ENCODE measurements at regions not wholly inside any gene's neighbourhood (a gene's known extent, or its start where the extent isn't known, plus 50 kb on each side); places are given as distances from the start of the nearest gene placed in this dataset.

DNA sequence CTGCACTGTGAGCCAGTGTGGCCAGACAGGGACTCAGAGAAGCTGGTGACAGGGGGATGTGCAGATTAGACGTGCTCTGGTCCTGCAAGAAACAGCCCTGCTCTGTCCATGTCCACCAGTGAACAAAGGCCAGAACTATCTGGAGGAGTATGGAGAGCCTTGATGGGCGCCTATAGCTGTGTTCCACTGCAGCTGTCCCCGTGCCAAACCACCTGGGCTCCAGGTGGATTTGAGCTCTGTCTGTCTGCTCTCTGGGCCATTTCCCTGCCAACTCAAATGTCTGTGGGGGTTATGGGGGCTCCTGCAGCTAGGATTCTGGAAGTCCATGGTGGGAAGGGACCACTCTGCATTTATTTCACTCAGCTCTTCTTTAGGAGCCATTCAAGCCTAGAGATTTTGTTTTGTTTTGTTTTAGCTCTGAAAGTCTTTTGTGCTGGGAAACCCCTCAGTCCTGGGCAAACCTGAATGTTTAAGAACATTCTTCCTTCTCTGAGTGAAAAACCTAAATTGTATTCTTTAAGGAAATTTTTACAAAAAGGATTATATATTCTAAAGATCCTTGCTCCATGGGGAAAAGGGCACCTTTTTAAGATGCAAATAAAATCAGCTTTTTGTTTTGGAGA, 1039.5 kb upstream of the SORCS1 start:
- TF ChIP-seq, protein P1, sequence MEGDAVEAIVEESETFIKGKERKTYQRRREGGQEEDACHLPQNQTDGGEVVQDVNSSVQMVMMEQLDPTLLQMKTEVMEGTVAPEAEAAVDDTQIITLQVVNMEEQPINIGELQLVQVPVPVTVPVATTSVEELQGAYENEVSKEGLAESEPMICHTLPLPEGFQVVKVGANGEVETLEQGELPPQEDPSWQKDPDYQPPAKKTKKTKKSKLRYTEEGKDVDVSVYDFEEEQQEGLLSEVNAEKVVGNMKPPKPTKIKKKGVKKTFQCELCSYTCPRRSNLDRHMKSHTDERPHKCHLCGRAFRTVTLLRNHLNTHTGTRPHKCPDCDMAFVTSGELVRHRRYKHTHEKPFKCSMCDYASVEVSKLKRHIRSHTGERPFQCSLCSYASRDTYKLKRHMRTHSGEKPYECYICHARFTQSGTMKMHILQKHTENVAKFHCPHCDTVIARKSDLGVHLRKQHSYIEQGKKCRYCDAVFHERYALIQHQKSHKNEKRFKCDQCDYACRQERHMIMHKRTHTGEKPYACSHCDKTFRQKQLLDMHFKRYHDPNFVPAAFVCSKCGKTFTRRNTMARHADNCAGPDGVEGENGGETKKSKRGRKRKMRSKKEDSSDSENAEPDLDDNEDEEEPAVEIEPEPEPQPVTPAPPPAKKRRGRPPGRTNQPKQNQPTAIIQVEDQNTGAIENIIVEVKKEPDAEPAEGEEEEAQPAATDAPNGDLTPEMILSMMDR (conservative IDR thresholded peaks at IDR 0.05; ENCODE audit: low read length), result no peak
- TF ChIP-seq EZH2phosphoT487 (IDR thresholded peaks at IDR 0.05; ENCODE audit: borderline replicate concordance, low read depth, low read length), result no peak

All from OCI-LY7 (cell line).